Ascending aorta (tissue), 2 donors: ENCODE measurements at regions not wholly inside any gene's neighbourhood (a gene's known extent, or its start where the extent isn't known, plus 50 kb on each side); places are given as distances from the start of the nearest gene placed in this dataset.

Experiments used
- DNase-seq, 2 donors: peaks; one replicate each; pipeline ENCODE4 v3.0.0-alpha.2; 2019; ENCODE audit warnings: low spot score in 2 of 2
- H3K27ac ChIP-seq, 2 donors: fragments of 200-600 bp; sonication (generic); one replicate each; pipeline ENCODE4 v1.5.1; 2016 to 2017; ENCODE audit warnings: mild to moderate bottlenecking in 1 of 2
- H3K27me3 ChIP-seq: fragments of 200-600 bp; sonication (generic); one replicate; pipeline ENCODE4 v1.5.1; 2017
- H3K36me3 ChIP-seq, 2 donors: fragments of 200-600 bp; sonication (generic); one replicate each; pipeline ENCODE4 v1.5.1; 2016
- H3K4me1 ChIP-seq, 2 donors: fragments of 200-600 bp; sonication (generic); one replicate each; pipeline ENCODE4 v1.5.1; 2016 to 2017; ENCODE audit warnings: mild to moderate bottlenecking in 1 of 2
- H3K4me3 ChIP-seq, 2 donors: fragments of 200-600 bp; sonication (generic); one replicate each; pipeline ENCODE4 v1.5.1; 2016 to 2017; ENCODE audit warnings: mild to moderate bottlenecking in 1 of 2
- H3K9me3 ChIP-seq, 2 donors: fragments of 200-600 bp; sonication (generic); one replicate each; pipeline ENCODE4 v1.5.1; 2016
- CTCF ChIP-seq, 3 experiments: fragments of 200-600 bp in 2 of 3; fragments of 450-650 bp in 1 of 3; sonication (generic) in 2 of 3; IDR thresholded peaks; one replicate each; pipeline ENCODE4 v1.5.1; 2016 to 2019; ENCODE audit warnings: antibody characterized with exemption in 3 of 3, mild to moderate bottlenecking in 1 of 3, moderate library complexity in 1 of 3
- intact Hi-C: fragments of 100-400 bp; cut with DNase I; formaldehyde crosslinking; loops from one replicate; pipeline ENCODE4 v1.15.1; 2023

GRCh38 chr14:101207897-101208296 lies 304.4 kb upstream of the RTL1 start:
- Histone ChIP-seq H3K9me3 (peaks cover 0 to 25% of the 10 kb centered on the region in 2 donors), H3K27ac (no peak overlapping the region), H3K27me3 (no peaks in the 10 kb centered on the region), H3K36me3 (no peaks in the 10 kb centered on the region), H3K4me1 (no peaks in the 10 kb centered on the region), H3K4me3 (no peak overlapping the region)
- no peak for DNase-seq
- TF ChIP-seq CTCF (IDR thresholded peaks at IDR 0.05): no peak
- intact Hi-C loops: no loop called here

- Histone ChIP-seq H3K4me3 (no peak overlapping the region), H3K36me3 (no peaks in the 10 kb centered on the region), H3K9me3 (peaks cover 0 to 25% of the 10 kb centered on the region in 2 donors), H3K27ac (no peak overlapping the region), H3K4me1 (no peaks in the 10 kb centered on the region), H3K27me3 (no peaks in the 10 kb centered on the region)
- intact Hi-C loops: no loop called here
- DNase-seq: peak in 1 of 2 donors; percentile 9
- no peak for TF ChIP-seq CTCF (IDR thresholded peaks at IDR 0.05)
These were observed 306.1 kb upstream of the RTL1 start for GRCh38 chr14:101209594-101209993.

- Histone ChIP-seq H3K36me3 (no peaks in the 10 kb centered on the region), H3K27ac (no peak overlapping the region), H3K27me3 (no peaks in the 10 kb centered on the region), H3K9me3 (peaks cover 0 to 4% of the 10 kb centered on the region in 2 donors), H3K4me1 (no peaks in the 10 kb centered on the region), H3K4me3 (no peak overlapping the region)
- intact Hi-C loops: no loop called here
- no peak for TF ChIP-seq CTCF (IDR thresholded peaks at IDR 0.05)
- DNase-seq: peak in 1 of 2 donors; percentile 21
These were observed 311.7 kb upstream of the RTL1 start for GRCh38 chr14:101215266-101215665.

- Histone ChIP-seq H3K27ac (no peak overlapping the region), H3K4me1 (no peaks in the 10 kb centered on the region), H3K27me3 (no peaks in the 10 kb centered on the region), H3K4me3 (no peak overlapping the region), H3K9me3 (no peaks in the 10 kb centered on the region), H3K36me3 (no peaks in the 10 kb centered on the region)
- intact Hi-C loops: no loop called here
- TF ChIP-seq CTCF (IDR thresholded peaks at IDR 0.05): no peak
- peak in 1 of 2 donors; percentile 44 for DNase-seq
These were observed 312.4 kb upstream of the RTL1 start for GRCh38 chr14:101215927-101216326.

- no peak for TF ChIP-seq CTCF (IDR thresholded peaks at IDR 0.05)
- no peaks in the 10 kb centered on the region for H3K4me1 ChIP-seq
- H3K4me3 ChIP-seq: no peak overlapping the region
- intact Hi-C loops: no loop called here
- peak in 1 of 2 donors; percentile 2 for DNase-seq
- H3K9me3 ChIP-seq: no peaks in the 10 kb centered on the region
- H3K36me3 ChIP-seq: no peaks in the 10 kb centered on the region
- H3K27ac ChIP-seq: no peak overlapping the region
- no peaks in the 10 kb centered on the region for H3K27me3 ChIP-seq
These were observed 313.0 kb upstream of the RTL1 start for GRCh38 chr14:101216366-101217079.
